ENCODE measurements at regions not wholly inside any gene's neighbourhood (a gene's known extent, or its start where the extent isn't known, plus 50 kb on each side); places are given as distances from the start of the nearest gene placed in this dataset.

DNA sequence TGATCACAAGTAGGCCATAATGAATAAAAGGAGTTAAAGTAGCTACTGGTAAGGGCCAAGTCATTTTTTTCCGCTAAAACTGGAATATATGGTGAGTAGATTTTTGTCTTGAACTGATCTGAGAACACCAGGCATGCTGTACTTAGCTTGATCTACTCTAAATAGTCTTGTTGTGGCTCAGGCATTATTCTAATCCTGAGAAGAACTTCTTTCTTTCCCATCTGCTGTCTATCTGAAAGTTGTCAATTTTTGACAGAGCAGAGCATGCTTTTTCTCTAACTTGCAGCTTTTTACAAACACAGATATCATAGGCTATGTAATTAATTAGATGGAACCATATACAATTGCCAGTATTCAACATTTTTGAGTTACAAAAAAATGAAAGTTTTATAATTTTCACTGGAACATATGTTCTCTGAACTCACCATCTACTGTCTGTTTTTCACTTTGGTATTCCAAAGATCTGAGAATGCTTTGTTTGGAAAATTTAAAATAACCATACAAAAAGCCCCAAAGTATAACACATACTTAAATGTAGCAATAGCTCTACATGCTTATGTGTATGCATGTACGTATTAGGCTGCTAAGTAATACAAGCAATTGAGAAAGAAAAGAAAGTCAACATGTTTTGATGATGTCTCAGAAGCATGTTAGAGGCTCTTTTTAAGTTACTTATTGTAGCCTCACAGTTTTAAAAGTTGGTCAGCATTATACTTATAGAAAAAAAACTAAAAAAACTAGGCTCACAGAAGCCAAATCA, 542.7 kb upstream of the LUZP2 start:
- Mint-ChIP-seq H3K27me3 (no peaks in the 10 kb centered on the region), H3K4me1 (no peaks in the 10 kb centered on the region), H3K4me3 (no peak overlapping the region), H3K9me3 (peaks cover 3 to 6% (median 4%) of the 10 kb centered on the region in 3 donors), H3K36me3 (no peaks in the 10 kb centered on the region), H3K27ac (no peak overlapping the region)
- DNase-seq (no peak), ATAC-seq (replicated peaks in 1 of 4) (no peak)
- H3K27ac ChIP-seq (ENCODE audit: low read length): no peak overlapping the region
- no peak overlapping the region for H3K4me3 ChIP-seq (ENCODE audit: control insufficient read depth in 1 of 2, extremely low read depth in 1 of 2, low read length in 1 of 2)
- H3K27me3 ChIP-seq (replicated peaks in 1 of 2; ENCODE audit: control insufficient read depth in 2 of 2, extremely low read depth in 1 of 2, insufficient read depth in 2 of 2, low read length in 1 of 2): no peaks in the 10 kb centered on the region
- H3K4me1 ChIP-seq (ENCODE audit: control insufficient read depth in 1 of 2, extremely low read depth in 1 of 2, insufficient read depth in 2 of 2, low read length in 2 of 2): no peaks in the 10 kb centered on the region
- CTCF ChIA-PET: no interaction called here
- H3K9me3 ChIP-seq: no peaks in the 10 kb centered on the region
- no peaks in the 10 kb centered on the region for H3K36me3 ChIP-seq (ENCODE audit: control insufficient read depth in 2 of 2, extremely low read depth in 1 of 2, insufficient read depth in 1 of 2, low read length in 1 of 2)
- POLR2A ChIA-PET: no interaction called here
- WGBS (ENCODE audit: insufficient coverage): 100% methylated on average over 1 of the region's 2 CpGs

DNA sequence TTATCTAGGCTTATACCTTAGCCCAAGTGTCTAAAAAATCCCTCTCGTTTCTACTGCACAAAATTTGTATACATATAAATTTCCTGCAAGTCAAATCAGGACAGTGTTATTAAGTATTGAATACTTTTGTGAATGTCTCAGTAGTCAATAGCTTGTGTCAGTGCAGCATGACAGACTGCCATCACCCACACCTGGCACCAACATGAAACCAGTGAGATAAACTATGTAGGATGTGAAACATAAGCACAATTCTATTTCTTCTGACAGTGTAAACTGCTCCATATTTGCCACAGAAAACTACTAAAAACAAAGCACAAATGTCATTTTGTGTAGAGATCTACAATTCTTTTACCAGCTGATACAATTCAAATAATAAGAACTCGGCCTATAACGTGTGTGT, 542.1 kb upstream of the LUZP2 start:
- ChIA-PET CTCF (no interaction called here), POLR2A (no interaction called here)
- Mint-ChIP-seq H3K27ac (no peak overlapping the region), H3K36me3 (no peaks in the 10 kb centered on the region), H3K27me3 (no peaks in the 10 kb centered on the region), H3K9me3 (peaks cover 0 to 6% (median 0%) of the 10 kb centered on the region in 3 donors), H3K4me3 (no peak overlapping the region), H3K4me1 (no peaks in the 10 kb centered on the region)
- no peak overlapping the region for H3K27ac ChIP-seq (ENCODE audit: low read length)
- no peak for ATAC-seq (replicated peaks in 1 of 4)
- no CpG with 5 or more reads among the region's 3 CpGs for WGBS (ENCODE audit: insufficient coverage)
- H3K4me1 ChIP-seq (ENCODE audit: control insufficient read depth in 1 of 2, extremely low read depth in 1 of 2, insufficient read depth in 2 of 2, low read length in 2 of 2): no peaks in the 10 kb centered on the region
- H3K4me3 ChIP-seq (ENCODE audit: control insufficient read depth in 1 of 2, extremely low read depth in 1 of 2, low read length in 1 of 2): no peak overlapping the region
- no peak for DNase-seq
- H3K27me3 ChIP-seq (replicated peaks in 1 of 2; ENCODE audit: control insufficient read depth in 2 of 2, extremely low read depth in 1 of 2, insufficient read depth in 2 of 2, low read length in 1 of 2): no peaks in the 10 kb centered on the region
- no peaks in the 10 kb centered on the region for H3K9me3 ChIP-seq
- H3K36me3 ChIP-seq (ENCODE audit: control insufficient read depth in 2 of 2, extremely low read depth in 1 of 2, insufficient read depth in 1 of 2, low read length in 1 of 2): no peaks in the 10 kb centered on the region

GRCh38 chr11:23956586-23956985, 540.3 kb upstream of the LUZP2 start:
- WGBS (ENCODE audit: insufficient coverage): 100% methylated on average over 1 of the region's 3 CpGs

GRCh38 chr11:23957314-23957713, 539.5 kb upstream of the LUZP2 start:
- no peaks in the 10 kb centered on the region for H3K27me3 Mint-ChIP-seq
- H3K4me3 ChIP-seq (ENCODE audit: control insufficient read depth in 1 of 2, extremely low read depth in 1 of 2, low read length in 1 of 2): no peak overlapping the region
- 72% methylated on average over 2 of the region's 4 CpGs for WGBS (ENCODE audit: insufficient coverage)
- no peaks in the 10 kb centered on the region for H3K36me3 ChIP-seq (ENCODE audit: control insufficient read depth in 2 of 2, extremely low read depth in 1 of 2, insufficient read depth in 1 of 2, low read length in 1 of 2)
- H3K9me3 ChIP-seq: no peaks in the 10 kb centered on the region
- H3K4me3 Mint-ChIP-seq: no peak overlapping the region
- ChIA-PET POLR2A (no interaction called here), CTCF (interaction anchor here in 1 of 2 donors (0.7 kb wide), 1 partner anchor 1465 kb away, joined by 3 read pairs; no protein-coding TSS in a partner anchor)
- no peaks in the 10 kb centered on the region for H3K4me1 Mint-ChIP-seq
- H3K36me3 Mint-ChIP-seq: no peaks in the 10 kb centered on the region
- DNase-seq (no peak), ATAC-seq (replicated peaks in 1 of 4) (no peak)
- H3K27ac ChIP-seq (ENCODE audit: low read length): no peak overlapping the region
- no peak overlapping the region for H3K27ac Mint-ChIP-seq
- H3K27me3 ChIP-seq (replicated peaks in 1 of 2; ENCODE audit: control insufficient read depth in 2 of 2, extremely low read depth in 1 of 2, insufficient read depth in 2 of 2, low read length in 1 of 2): no peaks in the 10 kb centered on the region
- H3K4me1 ChIP-seq (ENCODE audit: control insufficient read depth in 1 of 2, extremely low read depth in 1 of 2, insufficient read depth in 2 of 2, low read length in 2 of 2): no peaks in the 10 kb centered on the region
- peaks cover 0 to 6% (median under 1%) of the 10 kb centered on the region in 3 donors for H3K9me3 Mint-ChIP-seq

More at GRCh38 chr11:23956586-23956985, 540.3 kb upstream of the LUZP2 start:
- CTCF ChIA-PET: no interaction called here
- no peak for DNase-seq
- Histone ChIP-seq H3K36me3 (ENCODE audit: control insufficient read depth in 2 of 2, extremely low read depth in 1 of 2, insufficient read depth in 1 of 2, low read length in 1 of 2) (no peaks in the 10 kb centered on the region), H3K4me3 (ENCODE audit: control insufficient read depth in 1 of 2, extremely low read depth in 1 of 2, low read length in 1 of 2) (no peak overlapping the region), H3K27ac (ENCODE audit: low read length) (no peak overlapping the region), H3K4me1 (ENCODE audit: control insufficient read depth in 1 of 2, extremely low read depth in 1 of 2, insufficient read depth in 2 of 2, low read length in 2 of 2) (no peaks in the 10 kb centered on the region), H3K9me3 (no peaks in the 10 kb centered on the region), H3K27me3 (replicated peaks in 1 of 2; ENCODE audit: control insufficient read depth in 2 of 2, extremely low read depth in 1 of 2, insufficient read depth in 2 of 2, low read length in 1 of 2) (no peaks in the 10 kb centered on the region)
- ATAC-seq (replicated peaks in 1 of 4): no peak
- POLR2A ChIA-PET: interaction anchor here in 1 of 2 donors (0.6 kb wide), 1 partner anchor 669 kb away, joined by 5 read pairs; no protein-coding TSS in a partner anchor
- H3K4me1 Mint-ChIP-seq: no peaks in the 10 kb centered on the region
- no peaks in the 10 kb centered on the region for H3K27me3 Mint-ChIP-seq
- H3K9me3 Mint-ChIP-seq: peaks cover 0 to 6% (median 0%) of the 10 kb centered on the region in 3 donors
- no peak overlapping the region for H3K27ac Mint-ChIP-seq
- H3K36me3 Mint-ChIP-seq: no peaks in the 10 kb centered on the region
- no peak overlapping the region for H3K4me3 Mint-ChIP-seq

GRCh38 chr11:23959462-23959861, 537.4 kb upstream of the LUZP2 start:
- Histone ChIP-seq H3K4me3 (ENCODE audit: control insufficient read depth in 1 of 2, extremely low read depth in 1 of 2, low read length in 1 of 2) (no peak overlapping the region), H3K36me3 (ENCODE audit: control insufficient read depth in 2 of 2, extremely low read depth in 1 of 2, insufficient read depth in 1 of 2, low read length in 1 of 2) (no peaks in the 10 kb centered on the region), H3K4me1 (ENCODE audit: control insufficient read depth in 1 of 2, extremely low read depth in 1 of 2, insufficient read depth in 2 of 2, low read length in 2 of 2) (no peaks in the 10 kb centered on the region), H3K27ac (ENCODE audit: low read length) (no peak overlapping the region), H3K9me3 (no peaks in the 10 kb centered on the region), H3K27me3 (replicated peaks in 1 of 2; ENCODE audit: control insufficient read depth in 2 of 2, extremely low read depth in 1 of 2, insufficient read depth in 2 of 2, low read length in 1 of 2) (no peaks in the 10 kb centered on the region)
- H3K4me1 Mint-ChIP-seq: no peaks in the 10 kb centered on the region
- H3K27me3 Mint-ChIP-seq: no peaks in the 10 kb centered on the region
- WGBS (ENCODE audit: insufficient coverage): no CpG with 5 or more reads among the region's 3 CpGs
- peaks cover 3 to 13% (median 6%) of the 10 kb centered on the region in 3 donors for H3K9me3 Mint-ChIP-seq
- H3K36me3 Mint-ChIP-seq: no peaks in the 10 kb centered on the region
- H3K27ac Mint-ChIP-seq: no peak overlapping the region
- DNase-seq (no peak), ATAC-seq (replicated peaks in 1 of 4) (no peak)
- H3K4me3 Mint-ChIP-seq: no peak overlapping the region
- ChIA-PET POLR2A (no interaction called here), CTCF (no interaction called here)

DNA sequence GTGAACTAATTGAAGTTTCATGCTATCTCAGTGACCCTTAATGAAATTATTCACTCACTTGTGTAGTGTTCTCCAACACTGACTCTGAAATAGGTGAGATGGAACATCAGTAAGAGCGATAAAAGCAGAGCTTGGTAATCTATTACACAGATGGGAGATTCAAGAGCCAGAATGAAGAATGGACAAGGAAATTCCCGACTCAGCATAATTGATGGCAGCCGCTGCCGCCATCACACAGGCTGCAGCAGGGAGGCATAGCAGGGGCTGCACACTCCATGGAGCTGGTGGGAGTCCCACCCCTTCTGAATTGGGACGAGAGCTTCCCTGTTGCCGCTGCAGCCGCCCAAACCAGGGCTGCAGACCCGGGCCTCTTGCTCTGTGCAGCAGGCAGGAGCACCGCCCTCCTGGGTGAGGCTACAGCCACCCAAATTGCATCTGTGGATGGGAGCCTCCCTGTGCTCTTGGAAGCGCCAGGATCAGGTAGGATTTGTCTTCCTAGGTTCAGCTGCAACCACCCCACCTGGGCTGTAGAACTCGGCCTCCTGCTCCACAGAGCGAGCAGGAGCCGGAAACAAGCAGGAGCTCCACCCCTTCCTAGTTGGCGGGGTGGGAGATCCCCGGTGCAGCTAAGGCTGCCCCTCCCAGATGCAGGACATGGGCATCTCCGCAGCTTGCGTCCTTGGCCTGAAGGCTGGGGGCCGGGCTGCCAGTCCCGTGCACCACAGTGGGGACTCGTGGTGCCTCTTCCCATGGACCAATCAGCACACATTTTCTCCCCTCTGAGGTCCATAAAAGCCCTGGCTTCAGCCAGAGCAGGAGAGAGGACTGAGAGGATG, 535.1 kb upstream of the LUZP2 start:
- H3K36me3 ChIP-seq (ENCODE audit: control insufficient read depth in 2 of 2, extremely low read depth in 1 of 2, insufficient read depth in 1 of 2, low read length in 1 of 2): no peaks in the 10 kb centered on the region
- Mint-ChIP-seq H3K4me1 (no peaks in the 10 kb centered on the region), H3K27ac (no peak overlapping the region), H3K36me3 (no peaks in the 10 kb centered on the region), H3K27me3 (no peaks in the 10 kb centered on the region), H3K9me3 (peaks cover 3 to 13% (median 6%) of the 10 kb centered on the region in 3 donors), H3K4me3 (no peak overlapping the region)
- ChIA-PET CTCF (no interaction called here), POLR2A (no interaction called here)
- H3K27ac ChIP-seq (ENCODE audit: low read length): no peak overlapping the region
- H3K4me3 ChIP-seq (ENCODE audit: control insufficient read depth in 1 of 2, extremely low read depth in 1 of 2, low read length in 1 of 2): no peak overlapping the region
- no peak for DNase-seq
- WGBS (ENCODE audit: insufficient coverage): 88% methylated on average over 15 of the region's 20 CpGs
- no peaks in the 10 kb centered on the region for H3K4me1 ChIP-seq (ENCODE audit: control insufficient read depth in 1 of 2, extremely low read depth in 1 of 2, insufficient read depth in 2 of 2, low read length in 2 of 2)
- no peaks in the 10 kb centered on the region for H3K27me3 ChIP-seq (replicated peaks in 1 of 2; ENCODE audit: control insufficient read depth in 2 of 2, extremely low read depth in 1 of 2, insufficient read depth in 2 of 2, low read length in 1 of 2)
- ATAC-seq (replicated peaks in 1 of 4): no peak
- no peaks in the 10 kb centered on the region for H3K9me3 ChIP-seq
